ENCODE measurements at regions not wholly inside any gene's neighbourhood (a gene's known extent, or its start where the extent isn't known, plus 50 kb on each side); places are given as distances from the start of the nearest gene placed in this dataset.

- TF ChIP-seq CTCF (IDR thresholded peaks at IDR 0.05 in 4 of 5, conservative IDR thresholded peaks at IDR 0.05 in 1 of 5) (no peak), POLR2A (IDR thresholded peaks at IDR 0.05) (no peak)
- Histone ChIP-seq H3K4me3 (no peak overlapping the region), H3K36me3 (no peaks in the 10 kb centered on the region), H3K4me1 (no peaks in the 10 kb centered on the region), H3K9me3 (no peaks in the 10 kb centered on the region), H3K27me3 (no peaks in the 10 kb centered on the region), H3K27ac (no peak overlapping the region)
- no peak for ATAC-seq
- intact Hi-C loops (cut with DNase I; ENCODE audit: low total_unique reads) (no loop called here), in situ Hi-C loops (cut with MboI; ENCODE audit: low sequenced_read_pairs in 4 of 4) (no loop called here)
- DNase-seq: no peak
These were observed 843.9 kb upstream of the TMEM132C start for GRCh38 chr12:127422935-127423566.

- DNase-seq (no peak), ATAC-seq (no peak)
- no peak overlapping the region for H3K27ac ChIP-seq
- in situ Hi-C loops (cut with MboI; ENCODE audit: low sequenced_read_pairs in 4 of 4) (no loop called here), intact Hi-C loops (cut with DNase I; ENCODE audit: low total_unique reads) (no loop called here)
- TF ChIP-seq POLR2A (IDR thresholded peaks at IDR 0.05): no peak
- TF ChIP-seq CTCF (IDR thresholded peaks at IDR 0.05 in 4 of 5, conservative IDR thresholded peaks at IDR 0.05 in 1 of 5): no peak
- no peaks in the 10 kb centered on the region for H3K27me3 ChIP-seq
- H3K36me3 ChIP-seq: no peaks in the 10 kb centered on the region
- H3K9me3 ChIP-seq: no peaks in the 10 kb centered on the region
- no peak overlapping the region for H3K4me3 ChIP-seq
- no peaks in the 10 kb centered on the region for H3K4me1 ChIP-seq
These were observed 841.5 kb upstream of the TMEM132C start for GRCh38 chr12:127425474-127425873.

- TF ChIP-seq POLR2A (IDR thresholded peaks at IDR 0.05) (no peak), CTCF (IDR thresholded peaks at IDR 0.05 in 4 of 5, conservative IDR thresholded peaks at IDR 0.05 in 1 of 5) (no peak)
- no peak for ATAC-seq
- H3K27me3 ChIP-seq: no peaks in the 10 kb centered on the region
- no peaks in the 10 kb centered on the region for H3K9me3 ChIP-seq
- DNase-seq: no peak
- no peaks in the 10 kb centered on the region for H3K4me1 ChIP-seq
- no peak overlapping the region for H3K4me3 ChIP-seq
- in situ Hi-C loops (cut with MboI; ENCODE audit: low sequenced_read_pairs in 4 of 4): no loop called here
- no peak overlapping the region for H3K27ac ChIP-seq
- H3K36me3 ChIP-seq: no peaks in the 10 kb centered on the region
- intact Hi-C loops (cut with DNase I; ENCODE audit: low total_unique reads): no loop called here
These were observed 838.5 kb upstream of the TMEM132C start for GRCh38 chr12:127428420-127428819.

- intact Hi-C loops (cut with DNase I; ENCODE audit: low total_unique reads): no loop called here
These were observed 837.3 kb upstream of the TMEM132C start for GRCh38 chr12:127429551-127430285.

More at GRCh38 chr12:127429551-127430285, 837.3 kb upstream of the TMEM132C start:
- Histone ChIP-seq H3K27ac (no peak overlapping the region), H3K27me3 (no peaks in the 10 kb centered on the region), H3K4me3 (no peak overlapping the region), H3K4me1 (no peaks in the 10 kb centered on the region), H3K36me3 (no peaks in the 10 kb centered on the region), H3K9me3 (no peaks in the 10 kb centered on the region)
- in situ Hi-C loops (cut with MboI; ENCODE audit: low sequenced_read_pairs in 4 of 4): no loop called here
- ATAC-seq (no peak), DNase-seq (no peak)
- no peak for TF ChIP-seq POLR2A (IDR thresholded peaks at IDR 0.05)
- no peak for TF ChIP-seq CTCF (IDR thresholded peaks at IDR 0.05 in 4 of 5, conservative IDR thresholded peaks at IDR 0.05 in 1 of 5)

Data from gastrocnemius medialis (tissue), 4 donors.